ENCODE measurements at regions not wholly inside any gene's neighbourhood (a gene's known extent, or its start where the extent isn't known, plus 50 kb on each side); places are given as distances from the start of the nearest gene placed in this dataset.
"Not testable (repeated sequence)": the region's sequence is repeated elsewhere in the genome, so short reads cannot be mapped to it uniquely, and the experiment has no call there.

DNA sequence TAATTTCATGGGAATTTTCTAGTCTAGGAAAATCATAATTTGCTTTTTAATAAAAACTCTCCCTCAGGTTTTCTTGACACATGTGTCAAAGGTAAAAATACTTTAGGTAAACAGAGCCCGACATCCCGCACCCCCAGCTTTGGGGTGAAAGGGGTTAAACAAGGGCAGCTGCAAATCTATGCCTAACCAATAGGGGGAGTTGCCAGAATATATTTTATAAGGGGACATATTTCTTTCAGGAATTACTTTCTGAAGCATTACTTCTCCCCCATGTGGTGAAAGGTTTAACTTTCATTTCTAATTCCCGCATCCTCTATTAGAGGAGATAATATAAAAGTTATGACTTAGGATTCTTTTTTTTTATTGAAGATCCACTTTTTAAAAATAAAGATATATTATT lies 53.9 kb upstream of the HEPH start:
- peak; percentile 0 for DNase-seq (ENCODE audit: low read depth)

DNA sequence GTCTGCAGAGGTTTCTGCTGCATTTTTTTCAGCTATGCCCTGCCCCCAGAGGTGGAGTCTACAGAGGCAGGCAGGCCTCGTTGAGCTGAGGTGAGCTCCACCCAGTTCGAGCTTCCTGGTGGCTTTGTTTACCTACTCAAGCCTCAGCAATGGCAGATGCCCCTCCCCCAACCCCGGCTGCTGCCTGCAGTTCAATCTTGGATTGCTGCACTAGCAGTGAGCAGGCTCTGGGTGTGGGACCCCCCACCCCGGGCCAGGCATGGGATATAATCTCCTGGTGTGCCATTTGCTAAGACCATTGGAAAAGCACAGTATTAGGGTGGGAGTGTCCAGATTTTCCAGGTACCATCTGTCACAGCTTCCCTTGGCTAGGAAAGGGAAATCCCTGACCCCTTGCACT lies 56.2 kb upstream of the HEPH start:
- not testable (repeated sequence) for DNase-seq (ENCODE audit: low read depth)

DNA sequence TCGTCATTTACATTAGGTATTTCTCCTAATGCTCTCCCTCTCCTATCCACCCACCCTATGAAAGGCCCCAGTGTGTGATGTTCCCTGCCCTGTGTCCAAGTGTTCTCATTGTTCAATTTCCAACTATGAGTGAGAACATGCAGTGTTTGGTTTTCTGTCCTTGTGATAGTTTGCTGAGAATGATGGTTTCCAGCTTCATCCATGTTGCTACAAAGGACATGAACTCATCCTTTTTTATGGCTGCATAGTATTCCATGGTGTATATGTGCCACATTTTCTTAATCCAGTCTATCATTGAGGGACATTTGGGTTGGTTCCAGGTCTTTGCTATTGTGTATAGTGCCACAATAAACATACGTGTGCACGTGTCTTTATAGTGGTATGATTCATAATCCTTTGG lies 61.6 kb upstream of the HEPH start:
- not testable (repeated sequence) for DNase-seq (ENCODE audit: low read depth)

- no peak for DNase-seq (ENCODE audit: low read depth)
Observed at GRCh38 chrX:66098162-66098561, 58.3 kb upstream of the VSIG4 start.

DNA sequence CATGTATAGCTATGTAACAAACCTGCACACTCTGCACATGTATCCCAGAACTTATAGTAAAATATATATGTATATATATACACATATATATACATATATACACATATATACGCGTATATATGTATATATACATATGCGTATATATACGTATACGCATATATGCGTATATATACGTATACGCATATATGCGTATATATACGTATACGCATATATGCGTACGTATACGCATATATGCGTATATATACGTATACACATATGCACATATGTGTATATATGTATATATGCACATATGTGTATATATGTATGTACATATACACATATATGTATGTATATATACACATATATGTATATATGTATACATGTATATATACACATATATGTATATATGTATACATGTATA lies 57.1 kb upstream of the VSIG4 start:
- DNase-seq (ENCODE audit: low read depth): not testable (repeated sequence)

GRCh38 chrX:66090004-66090403 lies 50.1 kb upstream of the VSIG4 start:
- DNase-seq (ENCODE audit: low read depth): not testable (repeated sequence)
